Stimulated activated CD4-positive, alpha-beta T cell treated with anti-CD3 and anti-CD28 coated beads, Interleukin-1b, Interleukin-23, amount 100 ng/mL, for 4 hours (primary cell): ENCODE measurements at regions not wholly inside any gene's neighbourhood (a gene's known extent, or its start where the extent isn't known, plus 50 kb on each side); places are given as distances from the start of the nearest gene placed in this dataset.

ENCODE experiments used
- DNase-seq, 2 donors: peaks; one replicate each; pipeline ENCODE4 v3.0.0-alpha.2; 2020; ENCODE audit warnings: low read depth in 2 of 2

GRCh38 chr20:20887593-20888265 is 175.3 kb upstream of the RALGAPA2 start:
- no peak for DNase-seq

- DNase-seq, result no peak
Measured at GRCh38 chr20:20881808-20882207, 169.4 kb upstream of the RALGAPA2 start.

GRCh38 chr20:20877079-20877478 is 164.6 kb upstream of the RALGAPA2 start:
- no peak for DNase-seq

- DNase-seq, result no peak
Measured at GRCh38 chr20:20875716-20876115, 163.3 kb upstream of the RALGAPA2 start.

GRCh38 chr20:20872428-20872827 is 160.0 kb upstream of the RALGAPA2 start:
- no peak for DNase-seq

- no peak for DNase-seq
Measured at GRCh38 chr20:20869161-20869775, 156.8 kb upstream of the RALGAPA2 start.

- DNase-seq, result no peak
Measured at GRCh38 chr20:20864351-20865096, 152.1 kb upstream of the RALGAPA2 start.

- DNase-seq, result peak; percentile 82 to 83
Measured at GRCh38 chr20:20860078-20860806, 147.8 kb upstream of the RALGAPA2 start.

GRCh38 chr20:20859510-20859909 is 147.1 kb upstream of the RALGAPA2 start:
- DNase-seq, result no peak

- no peak for DNase-seq
Measured at GRCh38 chr20:20856956-20857355, 144.5 kb upstream of the RALGAPA2 start.

GRCh38 chr20:20856306-20856705 is 143.9 kb upstream of the RALGAPA2 start:
- no peak for DNase-seq

- DNase-seq, result no peak
Measured at GRCh38 chr20:20851385-20851784, 138.9 kb upstream of the RALGAPA2 start.

- DNase-seq, result no peak
Measured at GRCh38 chr20:20850407-20850806, 138.0 kb upstream of the RALGAPA2 start.

GRCh38 chr20:20849161-20849560 is 136.7 kb upstream of the RALGAPA2 start:
- no peak for DNase-seq

- DNase-seq, result no peak
Measured at GRCh38 chr20:20847814-20848213, 135.4 kb upstream of the RALGAPA2 start.

- DNase-seq, result no peak
Measured at GRCh38 chr20:20843982-20844381, 131.5 kb upstream of the RALGAPA2 start.

- no peak for DNase-seq
Measured at GRCh38 chr20:20839771-20840170, 127.3 kb upstream of the RALGAPA2 start.

- peak in 1 of 2 donors; percentile 7 for DNase-seq
Measured at GRCh38 chr20:20837574-20838021, 125.2 kb upstream of the RALGAPA2 start.

GRCh38 chr20:20836836-20837235 is 124.4 kb upstream of the RALGAPA2 start:
- no peak for DNase-seq

- no peak for DNase-seq
Measured at GRCh38 chr20:20835897-20836296, 123.5 kb upstream of the RALGAPA2 start.

- DNase-seq, result no peak
Measured at GRCh38 chr20:20834008-20834407, 121.6 kb upstream of the RALGAPA2 start.

- no peak for DNase-seq
Measured at GRCh38 chr20:20832715-20833114, 120.3 kb upstream of the RALGAPA2 start.
